Stimulated activated CD8-positive, alpha-beta memory T cell treated with anti-CD3 and anti-CD28 coated beads, Interleukin-12 subunit alpha, Interleukin-12 subunit beta, amount 100 ng/mL, for 1 hour (primary cell): ENCODE measurements at regions not wholly inside any gene's neighbourhood (a gene's known extent, or its start where the extent isn't known, plus 50 kb on each side); places are given as distances from the start of the nearest gene placed in this dataset.
"Not testable (repeated sequence)": the region's sequence is repeated elsewhere in the genome, so short reads cannot be mapped to it uniquely, and the experiment has no call there.

Experiments
- DNase-seq: peaks from one replicate; pipeline ENCODE4 v3.0.0-alpha.2; 2020; ENCODE audit warnings: low read depth

DNA sequence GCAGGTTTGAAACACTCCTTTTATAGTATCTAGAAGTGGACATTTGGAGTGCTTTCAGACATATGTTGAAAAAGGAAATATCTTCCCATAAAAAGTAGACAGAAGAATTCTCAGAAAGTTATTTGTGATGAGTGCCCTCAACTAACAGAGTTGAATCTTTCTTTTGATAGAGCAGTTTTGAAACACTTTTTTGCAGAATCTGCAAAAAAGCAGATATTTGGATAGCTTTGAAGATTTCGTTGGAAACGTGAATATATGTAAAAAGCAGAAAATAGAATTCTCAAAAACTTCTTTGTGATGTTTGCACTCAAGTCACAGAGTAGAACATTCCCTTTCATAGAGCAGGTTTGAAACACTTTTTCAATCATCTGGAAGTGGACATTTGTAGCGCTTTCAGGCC, 676.4 kb upstream of the ZNF337 start:
- DNase-seq = not testable (repeated sequence)

DNA sequence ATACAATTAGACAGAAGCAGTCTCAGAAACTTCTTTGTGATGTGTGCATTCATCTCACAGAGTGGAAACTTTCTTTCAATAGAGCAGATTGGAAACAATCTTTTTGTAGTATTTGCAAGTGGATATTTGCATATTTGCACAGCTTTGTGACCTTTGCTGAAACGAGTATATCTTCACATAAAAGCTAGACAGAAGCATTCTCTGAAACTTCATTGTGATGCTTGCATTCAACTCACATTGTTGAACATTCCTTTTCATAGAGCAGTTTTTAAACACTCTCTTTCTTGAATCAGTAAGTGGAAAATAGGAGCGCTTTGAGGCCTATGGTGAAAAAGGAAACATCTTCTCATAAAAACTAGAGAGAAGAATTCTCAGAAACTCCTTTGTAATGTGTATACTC, 657.9 kb upstream of the ZNF337 start:
- no peak for DNase-seq

DNA sequence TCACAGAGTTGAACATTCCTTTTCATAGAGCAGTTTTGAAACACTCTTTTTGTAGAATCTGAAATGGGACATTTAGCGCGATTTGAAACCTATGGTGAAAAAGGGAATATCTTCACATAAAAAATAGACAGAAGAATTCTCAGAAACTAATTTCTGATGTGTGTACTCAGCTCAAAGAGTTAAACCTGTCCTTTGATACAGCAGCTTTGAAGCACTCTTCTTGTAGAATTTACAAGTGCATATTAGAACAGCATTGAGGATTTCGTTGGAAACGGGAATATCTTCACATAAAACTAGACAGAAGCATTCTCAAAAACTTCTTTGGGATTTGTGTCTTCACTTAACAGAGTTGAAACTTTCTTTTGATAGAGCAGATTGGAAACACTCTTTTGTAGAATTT, 650.7 kb upstream of the ZNF337 start:
- DNase-seq = no peak

DNA sequence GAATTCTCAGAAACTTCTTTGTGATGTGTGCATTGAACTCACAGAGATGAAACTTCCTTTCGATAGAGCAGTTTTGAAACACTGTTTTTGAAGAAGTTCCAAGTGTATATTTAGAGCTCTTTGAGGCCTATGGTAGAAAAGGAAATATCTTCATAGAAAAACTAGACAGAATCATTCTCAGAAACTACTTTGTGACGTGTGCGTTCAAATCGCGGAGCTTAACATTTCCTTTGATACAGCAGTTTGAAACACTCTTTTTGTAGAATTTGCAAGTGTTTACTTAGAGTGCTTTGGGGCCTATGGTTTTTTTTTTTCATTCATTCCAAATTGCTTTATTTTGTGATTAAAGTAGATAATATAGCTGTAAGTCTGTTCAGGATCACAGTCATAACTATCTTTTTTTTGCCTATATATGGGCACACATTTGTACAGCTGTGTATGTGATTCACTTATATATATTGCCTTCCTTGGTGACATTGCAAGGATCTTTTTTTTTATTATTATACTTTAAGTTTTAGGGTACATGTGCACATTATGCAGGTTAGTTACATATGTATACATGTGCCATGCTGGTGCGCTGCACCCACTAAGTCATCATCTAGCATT, 643.9 kb upstream of the ZNF337 start:
- DNase-seq = not testable (repeated sequence)

DNA sequence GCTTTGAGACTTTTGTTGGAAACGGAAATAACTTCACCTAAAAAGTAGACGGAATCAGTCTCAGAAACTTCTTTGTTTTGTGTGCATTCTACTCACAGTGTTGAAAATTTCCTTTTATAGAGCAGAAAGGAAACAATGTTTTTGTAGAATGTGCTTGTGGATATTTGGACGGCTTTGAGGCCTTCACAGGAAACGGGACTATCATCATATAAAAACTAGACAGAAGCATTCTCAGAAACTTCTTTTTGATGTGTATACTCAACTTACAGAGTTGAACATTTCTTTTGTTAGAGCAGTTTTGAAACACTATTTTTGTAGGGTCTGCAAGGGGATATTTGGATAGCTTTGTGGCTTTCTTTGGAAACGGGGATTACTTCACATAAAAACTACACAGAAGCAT, 627.5 kb upstream of the ZNF337 start:
- no peak for DNase-seq

DNA sequence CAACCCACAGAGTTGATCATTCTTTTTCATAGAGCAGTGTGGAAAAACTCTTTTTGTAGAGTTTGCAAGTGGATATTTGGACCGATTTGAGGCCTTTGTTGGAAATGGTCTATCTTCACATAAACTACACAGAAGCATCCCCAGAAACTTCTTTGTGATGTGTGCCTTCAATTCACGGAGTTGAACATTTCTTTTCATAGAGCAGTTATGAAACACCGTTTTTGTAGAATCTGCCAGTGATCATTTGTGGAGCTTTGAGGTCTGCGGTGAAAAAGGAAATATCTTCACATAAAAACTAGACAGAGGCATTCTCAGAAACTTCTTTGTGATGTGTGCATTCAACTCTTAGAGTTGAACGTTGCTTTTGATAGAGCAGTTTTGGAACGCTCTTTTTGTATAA, 618.4 kb upstream of the ZNF337 start:
- no peak for DNase-seq

DNA sequence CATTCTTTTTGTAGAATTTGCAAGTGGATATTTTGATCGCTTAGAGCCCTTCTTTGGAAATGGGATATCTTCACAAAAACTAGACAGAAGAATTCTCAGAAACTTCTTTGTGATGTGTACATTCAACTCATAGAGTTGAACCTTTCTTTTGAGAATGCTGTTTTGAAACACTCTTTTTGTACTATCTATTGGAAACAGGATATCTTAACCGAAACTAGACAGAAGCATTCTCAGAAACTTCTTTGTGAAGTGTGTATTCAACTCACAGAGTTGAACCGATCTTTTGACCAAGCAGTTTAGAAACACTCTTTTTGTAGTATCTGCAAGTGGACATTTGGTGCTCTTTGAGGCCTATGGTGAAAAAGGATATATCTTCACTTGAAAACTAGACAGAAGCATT, 613.1 kb upstream of the ZNF337 start:
- not testable (repeated sequence) for DNase-seq

DNA sequence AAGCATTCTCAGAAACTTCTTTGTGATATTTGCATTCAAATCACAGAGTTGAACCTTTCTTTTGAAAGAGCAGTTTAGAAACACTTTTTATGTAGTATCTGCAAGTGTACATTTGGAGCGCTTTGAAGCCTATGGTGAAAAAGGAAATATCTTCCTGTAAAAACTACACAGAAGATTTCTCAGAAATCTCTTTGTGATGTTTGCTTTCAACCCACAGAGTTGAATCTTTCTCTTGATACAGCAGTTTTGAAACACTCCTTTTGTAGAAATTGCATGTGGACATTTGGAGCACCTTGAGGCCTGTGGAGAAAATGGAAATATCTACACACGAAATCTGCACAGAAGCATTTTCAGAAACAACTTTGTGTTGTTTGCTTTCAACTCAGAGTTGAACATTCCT, 612.3 kb upstream of the ZNF337 start:
- DNase-seq = no peak

DNA sequence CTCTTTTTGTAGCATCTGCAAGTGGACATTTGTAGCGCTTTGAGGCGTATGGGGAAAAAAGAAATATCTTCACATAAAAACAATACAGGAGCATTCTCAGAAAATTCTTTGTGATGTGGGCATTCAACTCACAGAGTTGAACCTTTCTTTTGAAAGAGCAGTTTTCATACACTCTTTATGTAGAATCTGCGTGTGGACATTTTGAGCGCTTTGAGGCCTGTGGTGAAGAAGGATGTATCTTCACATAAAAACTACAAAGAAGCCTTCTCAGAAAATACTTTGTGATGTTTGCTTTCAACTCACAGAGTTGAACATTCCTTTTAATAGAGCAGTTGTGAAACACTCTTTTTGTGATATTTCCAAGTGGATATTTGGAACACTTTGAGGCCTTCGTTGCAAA, 598.4 kb upstream of the ZNF337 start:
- no peak for DNase-seq

DNA sequence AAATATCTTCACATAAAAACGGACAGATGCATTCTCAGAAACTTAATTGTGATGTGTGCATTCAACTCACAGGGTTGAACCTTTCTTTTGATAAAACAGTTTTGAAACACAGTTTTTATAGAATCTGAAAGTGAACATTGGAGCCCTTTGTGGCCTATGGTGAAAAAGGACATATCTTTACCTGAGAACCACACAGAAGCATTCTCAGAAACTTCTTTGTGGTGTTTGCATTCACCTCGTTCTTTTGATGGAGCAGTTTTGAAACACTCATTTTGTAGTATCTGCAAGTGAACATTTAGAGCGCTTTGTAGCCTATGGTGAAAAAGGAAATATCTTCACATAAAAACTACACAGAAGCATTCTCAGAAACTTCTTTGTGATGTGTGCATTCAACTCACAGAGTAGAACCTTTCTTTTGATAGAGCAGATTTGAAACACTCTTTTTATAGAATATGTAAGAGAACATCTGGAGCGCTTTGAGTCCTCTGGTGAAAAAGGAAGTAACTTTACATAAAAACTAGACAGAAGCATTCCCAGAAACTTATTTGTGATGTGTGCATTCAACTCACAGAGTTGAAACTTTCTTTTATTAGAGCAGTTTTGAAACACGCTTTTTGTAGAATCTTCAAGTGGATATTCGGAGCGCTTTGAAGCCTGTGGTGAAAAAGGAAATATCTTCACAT, 591.9 kb upstream of the ZNF337 start:
- DNase-seq = not testable (repeated sequence)

DNA sequence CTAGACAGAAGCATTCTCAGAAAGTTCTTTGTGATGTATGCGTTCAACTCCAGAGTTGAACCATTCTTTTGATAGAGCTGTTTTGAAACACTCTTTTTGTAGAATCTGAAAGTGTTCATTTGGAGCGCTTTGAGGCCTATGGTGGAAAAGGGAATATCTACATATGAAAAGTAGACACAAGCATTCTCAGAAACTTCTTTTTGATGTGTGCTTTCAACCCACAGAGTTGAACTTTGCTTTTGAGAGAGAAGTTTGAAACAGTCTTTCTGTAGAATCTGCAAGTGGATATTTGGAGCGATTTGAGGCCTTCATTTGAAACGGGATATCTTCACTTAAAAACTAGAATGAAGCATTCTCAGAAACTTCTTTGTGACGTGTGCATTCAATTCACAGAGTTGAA, 582.6 kb upstream of the ZNF337 start:
- no peak for DNase-seq

DNA sequence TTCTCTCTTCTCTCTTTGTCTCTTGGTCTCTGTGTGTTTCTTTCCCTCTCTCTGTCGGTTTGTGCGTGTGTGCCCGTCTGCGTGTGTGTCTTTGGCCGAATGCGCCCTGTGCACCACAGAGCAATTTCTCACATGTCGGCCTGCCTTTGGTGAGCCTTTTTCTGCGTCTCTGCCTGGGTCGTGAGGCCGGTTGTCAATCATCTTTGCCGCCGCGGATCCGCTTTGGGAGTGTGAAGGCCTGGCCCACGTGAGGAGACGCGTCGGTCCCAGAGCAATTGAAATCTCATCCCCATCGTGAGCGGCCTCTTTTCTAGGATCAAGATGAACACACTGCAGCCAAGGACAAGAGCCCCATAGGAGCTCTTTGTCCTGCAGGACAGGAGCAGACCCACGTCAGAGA, 580.7 kb upstream of the ZNF337 start:
- DNase-seq = no peak

DNA sequence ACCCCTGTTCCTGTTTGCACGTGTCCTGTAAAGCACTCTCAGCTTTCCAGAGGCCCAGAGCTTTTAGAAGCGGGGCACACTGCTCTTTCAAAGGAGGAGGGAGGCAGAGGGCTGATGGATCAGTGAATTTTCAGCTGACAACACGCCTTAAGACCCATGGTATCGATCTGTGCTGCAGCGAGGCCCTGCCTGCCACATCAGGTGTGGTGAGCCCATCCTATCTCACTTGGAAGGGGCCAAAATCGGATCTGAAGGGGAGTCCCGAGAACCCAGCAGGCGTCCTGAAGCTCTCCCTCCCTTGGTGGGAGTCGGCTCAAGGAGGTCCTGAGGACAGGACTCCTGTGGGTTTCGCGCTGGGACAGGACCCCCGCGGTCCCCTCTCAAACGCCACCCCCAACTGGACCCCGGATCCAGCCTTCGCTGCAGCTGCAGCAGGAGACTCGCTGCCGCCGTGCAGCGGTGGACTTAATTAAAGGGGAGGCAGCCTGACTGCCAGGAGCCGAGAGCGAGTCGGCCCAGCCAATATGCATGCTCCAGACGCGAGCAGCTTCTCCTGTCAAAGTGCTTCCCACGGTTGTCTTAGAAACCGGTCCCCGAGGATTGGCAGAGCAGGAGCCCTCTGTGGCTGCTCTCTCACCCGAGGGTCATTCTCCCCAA, 580.0 kb upstream of the ZNF337 start:
- no peak for DNase-seq

DNA sequence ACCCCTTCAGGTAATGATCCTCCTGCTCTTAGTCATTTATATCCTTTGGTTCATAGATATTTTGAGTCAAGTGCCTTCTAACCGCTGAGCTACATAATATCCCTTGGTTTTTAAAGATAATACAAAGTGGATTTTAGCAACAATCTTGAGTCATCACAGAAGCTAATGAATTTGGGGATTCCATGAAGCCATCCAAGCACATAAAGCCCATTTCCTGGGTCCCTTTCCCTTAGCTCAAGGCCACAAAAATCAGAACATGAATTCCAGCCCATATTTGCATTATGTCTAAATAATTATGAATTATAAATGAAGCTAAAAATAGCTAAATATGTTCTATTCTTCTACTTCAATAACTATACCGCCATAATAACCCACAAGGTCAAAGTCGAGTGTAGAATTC, 572.1 kb upstream of the ZNF337 start:
- DNase-seq = not testable (repeated sequence)

DNA sequence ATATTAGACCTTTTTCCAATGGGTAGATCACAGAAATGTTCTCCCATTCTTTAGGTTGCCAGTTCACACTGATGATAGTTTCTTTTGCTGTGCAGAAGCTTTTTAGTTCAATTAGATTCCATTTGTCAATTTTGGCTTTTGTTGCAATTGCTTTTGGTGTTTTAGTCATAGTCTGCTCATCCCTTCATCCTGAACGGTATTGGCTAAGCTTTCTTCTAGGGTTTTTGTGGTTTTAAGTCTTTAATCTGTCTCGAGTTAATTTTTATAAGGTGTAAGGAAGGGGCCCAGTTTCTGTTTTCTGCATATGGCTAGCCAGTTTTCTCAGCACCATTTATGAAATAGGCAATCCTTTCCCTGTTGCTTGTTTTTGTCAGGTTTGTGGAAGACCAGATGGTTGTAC, 564.3 kb upstream of the ZNF337 start:
- not testable (repeated sequence) for DNase-seq

DNA sequence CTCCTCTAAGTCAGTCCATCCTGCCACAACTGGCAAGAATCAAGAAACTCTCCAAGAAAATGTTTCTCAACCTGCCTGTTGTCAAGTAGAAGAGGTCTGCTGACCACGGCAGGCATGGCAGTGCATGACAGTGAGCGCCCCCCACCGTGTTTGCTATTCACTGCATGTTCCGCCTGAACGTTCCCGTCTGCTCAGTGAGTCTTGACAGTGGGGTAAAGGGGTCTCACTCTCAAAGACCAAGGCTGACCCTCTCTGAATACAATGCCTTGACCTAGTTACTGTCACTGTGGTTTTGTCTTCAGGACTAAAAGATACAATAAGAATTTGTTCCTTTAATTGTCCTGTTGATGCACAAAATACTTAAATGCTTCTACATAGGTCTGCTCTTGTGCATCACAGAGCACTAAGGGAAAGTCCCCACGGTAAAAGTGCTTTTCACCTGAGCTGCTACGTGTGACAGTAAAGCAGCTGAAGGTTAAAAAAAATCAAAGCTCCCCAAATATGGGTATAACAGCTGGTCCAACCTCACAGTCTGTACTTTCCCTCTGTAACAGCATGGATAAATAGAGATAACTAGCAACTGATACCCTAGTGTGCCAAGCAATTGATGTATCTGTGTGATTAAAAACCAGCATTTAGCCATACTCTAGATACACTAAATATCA, 555.8 kb upstream of the ZNF337 start:
- not testable (repeated sequence) for DNase-seq

DNA sequence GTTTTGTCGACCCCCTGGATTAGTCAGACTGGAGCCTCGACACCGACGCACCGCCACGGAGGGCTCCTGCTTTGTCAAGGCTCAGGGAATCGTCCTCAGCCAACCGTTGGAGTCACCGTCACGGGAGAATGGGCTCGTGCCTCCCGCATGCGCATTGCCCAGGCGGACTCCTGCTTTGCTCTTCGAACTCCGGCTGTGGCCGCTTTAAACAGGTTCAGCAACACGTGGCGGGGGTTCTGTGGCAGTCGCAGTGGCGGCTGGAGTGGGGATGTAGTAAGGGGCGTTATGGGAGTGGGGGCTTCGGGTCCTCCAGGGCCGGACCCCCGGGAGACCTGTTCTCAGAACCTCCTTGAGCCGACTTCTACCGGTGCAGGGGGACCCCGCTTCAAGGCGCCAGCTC, 554.7 kb upstream of the ZNF337 start:
- DNase-seq = not testable (repeated sequence)

DNA sequence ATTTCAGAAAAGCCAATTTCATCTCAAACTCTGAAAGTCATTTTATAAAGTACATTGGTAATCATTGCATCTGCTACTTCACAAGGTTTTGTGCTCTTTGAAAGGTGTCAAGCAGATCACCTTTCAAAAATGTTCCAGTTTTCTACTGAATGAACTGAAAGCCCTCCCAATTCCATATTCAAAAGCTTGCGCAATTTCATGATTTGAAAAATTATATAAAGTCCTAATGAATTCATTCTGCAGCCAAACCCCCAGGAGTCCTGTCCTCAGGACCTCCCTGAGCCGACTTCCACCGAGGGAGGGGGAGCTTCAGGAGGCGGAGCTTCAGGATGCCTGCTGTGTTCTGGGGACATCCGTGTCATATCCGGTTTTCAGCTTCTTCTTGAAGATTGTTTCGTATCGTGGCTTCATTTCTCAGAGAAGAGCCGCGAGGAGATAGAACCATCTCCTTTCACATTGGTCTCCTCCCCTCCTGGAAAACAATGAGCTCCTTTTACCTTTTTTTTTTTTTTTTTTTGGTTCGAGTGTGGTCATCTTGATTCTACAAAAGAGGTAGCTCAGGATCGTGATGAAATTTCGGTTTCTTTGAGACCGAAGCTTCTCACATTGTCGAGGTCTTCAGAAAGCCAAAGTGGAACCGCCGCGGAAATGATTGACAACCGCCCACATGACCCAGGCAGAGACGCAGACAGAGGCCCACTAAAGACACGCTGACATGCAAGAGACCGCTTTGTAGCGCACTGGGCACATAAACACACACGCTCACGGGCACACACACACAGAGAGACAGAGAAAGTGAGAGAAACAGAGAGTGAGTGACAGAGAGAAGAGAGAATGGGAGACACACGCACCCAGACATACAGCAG, 553.8 kb upstream of the ZNF337 start:
- not testable (repeated sequence) for DNase-seq

DNA sequence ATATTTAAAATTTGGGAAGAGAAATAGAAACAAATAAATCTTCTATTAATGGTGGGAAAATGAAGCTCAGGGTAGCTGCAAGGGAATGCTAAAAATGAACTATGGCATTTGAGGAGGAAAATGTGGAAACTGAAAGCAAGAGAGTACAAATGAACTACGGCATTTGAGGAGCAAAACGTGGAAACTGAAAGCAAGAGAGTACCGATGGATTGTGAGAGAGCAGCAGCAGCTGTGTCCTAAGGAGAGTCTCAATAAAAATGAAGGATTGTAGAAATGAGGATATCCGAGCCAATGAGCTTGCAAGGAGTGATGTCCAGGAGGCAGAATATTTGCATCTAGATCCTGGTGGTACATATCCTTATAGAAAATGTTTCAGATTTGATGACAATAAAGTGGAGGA, 547.1 kb upstream of the ZNF337 start:
- DNase-seq = no peak

DNA sequence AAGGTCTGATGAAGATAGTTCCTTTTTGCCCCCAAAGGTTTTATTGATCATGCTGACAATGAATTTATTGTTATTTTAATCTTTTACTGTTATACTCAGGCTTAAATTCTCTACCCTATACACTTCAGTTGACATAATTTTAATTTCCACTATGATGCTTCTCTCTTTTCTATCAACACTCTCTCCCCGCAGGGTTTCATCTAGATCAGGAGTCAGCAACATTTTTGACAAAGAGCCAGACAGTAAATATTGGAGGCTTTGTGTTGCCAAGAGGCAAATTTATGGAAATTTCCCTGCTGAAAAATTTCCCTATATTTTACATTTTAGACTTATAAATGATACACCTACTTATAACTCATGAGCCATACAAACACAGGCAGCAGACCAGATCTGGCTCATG, 524.0 kb upstream of the ZNF337 start:
- not testable (repeated sequence) for DNase-seq

DNA sequence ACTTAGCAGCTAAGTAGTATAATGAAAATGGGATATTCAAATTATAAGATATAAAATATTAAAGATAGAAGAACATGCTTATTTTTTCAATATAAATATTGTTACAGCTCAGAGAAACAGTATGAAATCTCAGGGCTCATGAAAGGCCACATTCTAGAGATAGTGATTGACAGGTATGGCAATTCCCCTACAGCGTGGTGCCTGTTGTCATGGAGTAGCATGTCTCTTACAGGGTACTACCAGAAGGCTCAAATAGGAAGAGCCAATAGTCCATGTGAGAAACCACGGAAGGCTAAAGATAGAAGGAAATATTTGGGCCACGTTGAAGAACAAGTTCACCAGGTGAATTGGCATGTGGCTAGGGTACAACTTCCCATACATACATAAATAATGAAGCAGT, 522.9 kb upstream of the ZNF337 start:
- not testable (repeated sequence) for DNase-seq

DNA sequence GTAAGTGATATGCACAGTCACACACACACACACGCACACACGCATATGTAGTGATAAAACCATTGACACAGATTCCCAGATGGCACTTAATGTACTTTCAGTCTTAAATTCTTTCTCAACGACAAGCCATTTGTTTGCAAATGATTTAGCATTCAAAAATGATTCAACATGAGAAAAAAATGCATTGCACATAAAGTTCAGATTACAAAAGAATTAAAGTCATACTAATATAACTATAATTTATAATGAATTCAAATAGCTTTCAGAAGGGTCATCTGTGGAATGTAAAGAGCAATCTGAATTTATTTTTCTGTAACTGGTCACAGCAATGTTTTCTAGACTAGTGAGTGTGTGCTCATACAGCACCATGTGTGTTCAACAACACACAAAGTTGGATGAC, 521.6 kb upstream of the ZNF337 start:
- DNase-seq = no peak
